H1 (cell line): ENCODE measurements at regions not wholly inside any gene's neighbourhood (a gene's known extent, or its start where the extent isn't known, plus 50 kb on each side); places are given as distances from the start of the nearest gene placed in this dataset.

Experiments
- CTCF ChIA-PET: fragments of 300-600 bp; sonication (Branson Sonifier 250); formaldehyde crosslinking; loops from one replicate; lab custom pipeline; 2021; ENCODE audit not compliant: partially characterized antibody; lab: Charles Lee
- POLR2A ChIA-PET: fragments of 300-600 bp; sonication (Branson Sonifier 250); formaldehyde crosslinking; loops from one replicate; lab custom pipeline; 2021; ENCODE audit warnings: inconsistent platforms; ENCODE audit not compliant: partially characterized antibody; lab: Charles Lee
- DNase-seq, 2 experiments: peaks; one replicate each; pipeline versions ENCODE4 v3.0.0 to v3.0.0-alpha.2; 2010 to 2022; ENCODE audit warnings: low spot score in 2 of 2, low read depth in 1 of 2, mixed read lengths in 1 of 2
- FAIRE-seq: peaks from 2 replicates; lab custom pipeline; 2011; peaks lifted over from hg19 to GRCh38; lab: Jason Lieb, UNC
- H2AFZ ChIP-seq: 2 replicates; pipeline ENCODE4 v1.8.1; 2012; ENCODE audit warnings: low read length, inconsistent platforms
- H2AK5ac ChIP-seq: 2 replicates; pipeline ENCODE4 v1.6.1; 2013; ENCODE audit warnings: low read depth, low read length
- H2BK120ac ChIP-seq: replicated peaks from 2 replicates; pipeline ENCODE3; 2013; ENCODE audit warnings: low read depth, low read length, inconsistent platforms
- H2BK12ac ChIP-seq: 2 replicates; pipeline ENCODE4 v1.6.1; 2013; ENCODE audit warnings: low read depth, low read length
- H2BK15ac ChIP-seq: 2 replicates; pipeline ENCODE4 v1.6.1; 2013; ENCODE audit warnings: low read length
- H2BK20ac ChIP-seq: 2 replicates; pipeline ENCODE4 v1.6.1; 2013; ENCODE audit warnings: low read length
- H2BK5ac ChIP-seq: 2 replicates; pipeline ENCODE4 v1.6.1; 2013; ENCODE audit warnings: low read depth, low read length
- H3K14ac ChIP-seq: 2 replicates; pipeline ENCODE4 v1.6.1; 2013; ENCODE audit warnings: inconsistent platforms; ENCODE audit not compliant: insufficient read length
- H3K18ac ChIP-seq: 2 replicates; pipeline ENCODE4 v1.6.1; 2013; ENCODE audit warnings: low read length; ENCODE audit errors: extremely low read depth
- H3K23ac ChIP-seq: 2 replicates; pipeline ENCODE4 v1.6.1; 2013; ENCODE audit warnings: inconsistent platforms; ENCODE audit not compliant: insufficient read length
- H3K23me2 ChIP-seq: 2 replicates; pipeline ENCODE4 v1.6.1; 2013; ENCODE audit warnings: low read depth, low read length
- H3K27ac ChIP-seq: 2 replicates; pipeline ENCODE4 v1.6.1; 2011; ENCODE audit warnings: low read depth, low read length, inconsistent platforms
- H3K27me3 ChIP-seq, 4 experiments: replicated peaks in 1 of 4; 1 replicate in 1 of 4; 2 replicates in 3 of 4; pipeline versions ENCODE4 v1.6.1 to v1.8.1; 2011 to 2013; ENCODE audit warnings: low read length in 3 of 4, mild to moderate bottlenecking in 3 of 4, inconsistent platforms in 2 of 4, mixed read lengths in 2 of 4, moderate library complexity in 1 of 4; ENCODE audit not compliant: control insufficient read depth in 3 of 4, insufficient read depth in 3 of 4; ENCODE audit errors: extremely low read depth in 1 of 4
- H3K36me3 ChIP-seq, 4 experiments: 2 replicates each; pipeline versions ENCODE4 v1.6.1 to v1.8.1; 2011 to 2013; ENCODE audit warnings: mild to moderate bottlenecking in 4 of 4, low read length in 3 of 4, moderate library complexity in 2 of 4, control low read depth in 1 of 4, inconsistent platforms in 1 of 4; ENCODE audit not compliant: insufficient read depth in 4 of 4, control insufficient read depth in 2 of 4
- H3K4ac ChIP-seq: replicated peaks from 2 replicates; pipeline ENCODE3; 2013; ENCODE audit warnings: low read length, low read depth, mixed read lengths, inconsistent platforms; ENCODE audit not compliant: insufficient read length
- H3K4me1 ChIP-seq, 4 experiments: replicated peaks in 1 of 4; 1 replicate in 1 of 4; 2 replicates in 3 of 4; pipeline versions ENCODE4 v1.6.1 to v1.8.1; 2011 to 2013; ENCODE audit warnings: low read length in 3 of 4, inconsistent platforms in 2 of 4, mixed read lengths in 1 of 4; ENCODE audit not compliant: insufficient read depth in 4 of 4, control insufficient read depth in 3 of 4
- H3K4me2 ChIP-seq, 2 experiments: 2 replicates each; pipeline versions ENCODE4 v1.6.1 to v1.8.1; 2011 to 2013; ENCODE audit warnings: low read depth in 2 of 2, low read length in 2 of 2, control low read depth in 1 of 2, inconsistent platforms in 1 of 2, mild to moderate bottlenecking in 1 of 2; ENCODE audit not compliant: insufficient read depth in 1 of 2
- H3K4me3 ChIP-seq, 4 experiments: fragments of 200-600, 300-600 bp in 1 of 4; sonication (generic), shearing (Covaris generic), sonication (Bioruptor Twin) in 1 of 4; 2 replicates each; pipeline versions ENCODE4 v1.5.1 to v1.8.1; 2011 to 2016; ENCODE audit warnings: low read length in 4 of 4, low read depth in 3 of 4, control low read depth in 2 of 4, inconsistent platforms in 2 of 4, mild to moderate bottlenecking in 2 of 4, mixed read lengths in 1 of 4, moderate library complexity in 1 of 4; ENCODE audit not compliant: insufficient read depth in 2 of 4; ENCODE audit errors: extremely low read depth in 1 of 4
- H3K56ac ChIP-seq: replicated peaks from 2 replicates; pipeline ENCODE3; 2013; ENCODE audit warnings: low read depth, mild to moderate bottlenecking, mixed read lengths, low read length, inconsistent platforms; ENCODE audit not compliant: insufficient read length
- H3K79me1 ChIP-seq: 2 replicates; pipeline ENCODE4 v1.6.1; 2013; ENCODE audit warnings: low read depth, low read length, control low read depth
- H3K79me2 ChIP-seq, 2 experiments: 2 replicates each; pipeline versions ENCODE4 v1.6.1 to v1.8.1; 2012 to 2013; ENCODE audit warnings: low read length in 2 of 2, mild to moderate bottlenecking in 2 of 2, inconsistent platforms in 1 of 2; ENCODE audit not compliant: insufficient read depth in 2 of 2, control insufficient read depth in 1 of 2
- H3K9ac ChIP-seq, 4 experiments: replicated peaks in 1 of 4; 1 replicate in 1 of 4; 2 replicates in 3 of 4; pipeline versions ENCODE4 v1.6.1 to v1.8.1; 2011 to 2013; ENCODE audit warnings: low read depth in 3 of 4, low read length in 3 of 4, control low read depth in 2 of 4, mild to moderate bottlenecking in 2 of 4, moderate library complexity in 2 of 4, inconsistent platforms in 1 of 4; ENCODE audit errors: extremely low read depth in 1 of 4
- H3K9me3 ChIP-seq, 2 experiments: 2 replicates each; pipeline versions ENCODE4 v1.6.1 to v1.8.1; 2012 to 2013; ENCODE audit warnings: mild to moderate bottlenecking in 2 of 2, moderate library complexity in 2 of 2, control low read depth in 1 of 2, inconsistent platforms in 1 of 2, low read depth in 1 of 2, low read length in 1 of 2, mixed read lengths in 1 of 2; ENCODE audit not compliant: insufficient read depth in 2 of 2
- H4K20me1 ChIP-seq, 2 experiments: replicated peaks in 1 of 2; 2 replicates each; pipeline versions ENCODE3 to v1.8.1; 2011 to 2013; ENCODE audit warnings: inconsistent platforms in 2 of 2, low read length in 2 of 2, mild to moderate bottlenecking in 1 of 2; ENCODE audit not compliant: insufficient read depth in 2 of 2, control insufficient read depth in 1 of 2
- H4K5ac ChIP-seq: 2 replicates; pipeline ENCODE4 v1.6.1; 2013; ENCODE audit warnings: low read length, low read depth, mixed read lengths, inconsistent platforms; ENCODE audit not compliant: insufficient read length
- H4K8ac ChIP-seq: 2 replicates; pipeline ENCODE4 v1.8.0; 2013; ENCODE audit warnings: mild to moderate bottlenecking, moderate library complexity, low read length, inconsistent platforms; ENCODE audit not compliant: insufficient read depth; ENCODE audit errors: extremely low read depth
- H4K91ac ChIP-seq: replicated peaks from 2 replicates; pipeline ENCODE3; 2013; ENCODE audit warnings: low read length, mixed read lengths, inconsistent platforms; ENCODE audit not compliant: insufficient read length
- BRCA1 ChIP-seq: IDR thresholded peaks from 2 replicates; pipeline ENCODE4 v1.6.1; 2012; ENCODE audit warnings: low read depth, low read length, improper control_type of control experiment
- CBX8 ChIP-seq: fragments of 300-800, 300-1000 bp; sonication (generic); IDR thresholded peaks from 2 replicates; pipeline ENCODE4 v1.7.1; 2016; ENCODE audit warnings: low read depth, low read length, borderline replicate concordance
- CHD1 ChIP-seq: IDR thresholded peaks from 2 replicates; pipeline ENCODE4 v1.6.1; 2012; ENCODE audit warnings: low read depth, low read length, improper control_type of control experiment
- CREB1 ChIP-seq: IDR thresholded peaks from 2 replicates; pipeline ENCODE4 v1.6.1; 2012; ENCODE audit warnings: inconsistent platforms
- EZH2 ChIP-seq: fragments of 200-600 bp; sonication (generic); IDR thresholded peaks from 2 replicates; pipeline ENCODE4 v1.7.1; 2012; ENCODE audit warnings: low read depth, mild to moderate bottlenecking, moderate library complexity, low read length, inconsistent platforms; ENCODE audit not compliant: severe bottlenecking
- GTF2F1 ChIP-seq: IDR thresholded peaks from 2 replicates; pipeline ENCODE4 v1.6.1; 2012; ENCODE audit warnings: low read depth, low read length, improper control_type of control experiment, borderline replicate concordance
- JUND ChIP-seq: IDR thresholded peaks from 2 replicates; pipeline ENCODE4 v1.6.1; 2011; ENCODE audit warnings: mild to moderate bottlenecking, improper control_type of control experiment, low read length
- RNF2 ChIP-seq: fragments of 200-900, 300-1000 bp; sonication (generic); IDR thresholded peaks from 2 replicates; pipeline ENCODE4 v1.7.1; 2016; ENCODE audit warnings: borderline replicate concordance, low read depth, mild to moderate bottlenecking, antibody characterized with exemption, low read length; ENCODE audit not compliant: poor library complexity, severe bottlenecking; ENCODE audit errors: missing control alignments
- SIX5 ChIP-seq: IDR thresholded peaks from 2 replicates; pipeline ENCODE4 v1.6.1; 2011; ENCODE audit warnings: mild to moderate bottlenecking, low read depth, low read length
- TEAD4 ChIP-seq: IDR thresholded peaks from 2 replicates; pipeline ENCODE4 v1.6.1; 2012; ENCODE audit warnings: low read depth, low read length, inconsistent platforms, mixed read lengths
- WGBS, 2 experiments: shearing (Covaris generic) in 1 of 2; methylation state at CpG; one replicate each; pipeline versions ENCODE4 v1.1.6 to v1.1.7; 2013 to 2015; ENCODE audit warnings: low lambda C conversion rate in 2 of 2, mixed read lengths in 2 of 2, inconsistent platforms in 1 of 2, low coverage in 1 of 2, missing lambda C conversion rate in 1 of 2; ENCODE audit not compliant: insufficient replicate concordance in 2 of 2, insufficient coverage in 1 of 2, insufficient read length in 1 of 2; ENCODE audit errors: extremely low coverage in 1 of 2, missing lambda C conversion rate in 1 of 2; 5-methylcytosine and 5-hydroxymethylcytosine counted together
- TF ChIP-seq, protein P1 (sequence below), 3 experiments: IDR thresholded peaks; 1 replicate in 2 of 3; 2 replicates in 1 of 3; pipeline versions ENCODE4 v1.5.1 to v1.6.1; 2011; ENCODE audit warnings: low read length in 3 of 3, mild to moderate bottlenecking in 3 of 3, inconsistent platforms in 2 of 3, low read depth in 1 of 3, moderate library complexity in 1 of 3; ENCODE audit not compliant: insufficient read depth in 1 of 3; ENCODE audit errors: control extremely low read depth in 1 of 3

DNA sequence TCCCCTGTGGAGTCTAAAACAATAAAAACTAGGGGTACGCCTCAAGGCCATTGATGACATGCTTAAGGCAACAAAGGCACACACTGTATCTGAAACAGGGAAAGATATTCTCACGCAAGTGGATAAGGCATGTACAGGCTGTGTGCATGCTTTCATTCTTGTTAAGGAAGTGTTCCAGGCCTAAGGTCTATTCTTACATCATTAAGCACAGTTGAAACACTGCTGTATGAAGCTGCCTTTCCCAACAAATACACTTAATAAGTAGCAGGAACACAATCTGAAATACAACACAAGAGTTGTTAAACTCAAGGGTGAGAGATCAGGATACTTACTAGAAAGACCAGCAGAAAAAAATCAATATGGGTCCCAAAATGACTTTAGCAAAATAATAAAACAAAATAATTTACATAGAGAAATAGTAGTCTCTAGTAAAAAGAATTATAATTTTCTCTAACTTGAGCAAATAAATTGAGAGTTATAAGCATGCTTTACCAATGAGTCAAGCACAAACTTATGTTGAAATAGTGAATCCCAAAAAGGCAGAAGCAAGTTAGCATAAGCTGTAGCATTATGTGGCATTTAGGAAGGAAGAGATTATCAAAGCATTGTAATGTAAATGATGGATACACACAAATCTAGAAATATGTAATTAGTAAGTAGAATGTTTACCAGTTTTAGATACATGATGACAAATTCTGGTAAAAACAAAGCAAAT lies 796.9 kb downstream of the SLITRK1 start:
- DNase-seq (no peak), FAIRE-seq (no peak)
- H3K23ac ChIP-seq = no peak overlapping the region
- peaks cover 18 to 20% of the 10 kb centered on the region in 2 experiments for H3K9me3 ChIP-seq
- H3K56ac ChIP-seq = no peak overlapping the region
- 95% methylated on average over 2 of the region's 2 CpGs; no CpG with 5 or more reads in 1 of the 2 experiments for WGBS, 2 experiments
- no peak overlapping the region for H2BK12ac ChIP-seq
- H3K36me3 ChIP-seq = no peaks in the 10 kb centered on the region; a peak in 2 of 8 replicates
- no peak overlapping the region for H2BK20ac ChIP-seq
- H3K4me2 ChIP-seq = no peak overlapping the region
- H2AK5ac ChIP-seq = no peak overlapping the region
- H3K4me3 ChIP-seq = no peak overlapping the region
- POLR2A ChIA-PET = no interaction called here
- no peak overlapping the region for H2BK120ac ChIP-seq
- H4K8ac ChIP-seq = no peak overlapping the region
- H3K4ac ChIP-seq = no peak overlapping the region
- H4K20me1 ChIP-seq = no peaks in the 10 kb centered on the region
- no peak overlapping the region for H3K9ac ChIP-seq
- H3K14ac ChIP-seq = no peak overlapping the region
- H2BK15ac ChIP-seq = no peak overlapping the region
- H3K79me1 ChIP-seq = no peaks in the 10 kb centered on the region
- H4K91ac ChIP-seq = no peak overlapping the region
- no peaks in the 10 kb centered on the region for H3K23me2 ChIP-seq
- no peak overlapping the region for H2BK5ac ChIP-seq
- no peak overlapping the region for H4K5ac ChIP-seq
- no peaks in the 10 kb centered on the region for H3K27me3 ChIP-seq
- H2AFZ ChIP-seq = no peak overlapping the region
- no peak overlapping the region for H3K18ac ChIP-seq
- H3K27ac ChIP-seq = no peak overlapping the region
- no peaks in the 10 kb centered on the region for H3K79me2 ChIP-seq
- CTCF ChIA-PET = no interaction called here
- no peaks in the 10 kb centered on the region for H3K4me1 ChIP-seq
- no peak for TF ChIP-seq BRCA1
- TF ChIP-seq JUND = no peak
- TF ChIP-seq, protein P1, sequence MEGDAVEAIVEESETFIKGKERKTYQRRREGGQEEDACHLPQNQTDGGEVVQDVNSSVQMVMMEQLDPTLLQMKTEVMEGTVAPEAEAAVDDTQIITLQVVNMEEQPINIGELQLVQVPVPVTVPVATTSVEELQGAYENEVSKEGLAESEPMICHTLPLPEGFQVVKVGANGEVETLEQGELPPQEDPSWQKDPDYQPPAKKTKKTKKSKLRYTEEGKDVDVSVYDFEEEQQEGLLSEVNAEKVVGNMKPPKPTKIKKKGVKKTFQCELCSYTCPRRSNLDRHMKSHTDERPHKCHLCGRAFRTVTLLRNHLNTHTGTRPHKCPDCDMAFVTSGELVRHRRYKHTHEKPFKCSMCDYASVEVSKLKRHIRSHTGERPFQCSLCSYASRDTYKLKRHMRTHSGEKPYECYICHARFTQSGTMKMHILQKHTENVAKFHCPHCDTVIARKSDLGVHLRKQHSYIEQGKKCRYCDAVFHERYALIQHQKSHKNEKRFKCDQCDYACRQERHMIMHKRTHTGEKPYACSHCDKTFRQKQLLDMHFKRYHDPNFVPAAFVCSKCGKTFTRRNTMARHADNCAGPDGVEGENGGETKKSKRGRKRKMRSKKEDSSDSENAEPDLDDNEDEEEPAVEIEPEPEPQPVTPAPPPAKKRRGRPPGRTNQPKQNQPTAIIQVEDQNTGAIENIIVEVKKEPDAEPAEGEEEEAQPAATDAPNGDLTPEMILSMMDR (IDR thresholded peaks at IDR 0.05; ENCODE audit: control extremely low read depth in 1 of 3, insufficient read depth in 1 of 3, low read depth in 1 of 3, low read length in 3 of 3) = no peak
- TF ChIP-seq RNF2 = no peak
- no peak for TF ChIP-seq EZH2
- TF ChIP-seq CHD1 = no peak
- no peak for TF ChIP-seq GTF2F1
- no peak for TF ChIP-seq CBX8
- no peak for TF ChIP-seq TEAD4
- no peak for TF ChIP-seq CREB1
- TF ChIP-seq SIX5 = no peak
